Tibial nerve (tissue), 3 donors: ENCODE measurements at regions not wholly inside any gene's neighbourhood (a gene's known extent, or its start where the extent isn't known, plus 50 kb on each side); places are given as distances from the start of the nearest gene placed in this dataset.

Experiments used
- CTCF ChIP-seq, 5 experiments: fragments of 200-600 bp in 3 of 5; fragments of 450-650 bp in 2 of 5; sonication (generic) in 3 of 5; IDR thresholded peaks; one replicate each; pipeline ENCODE4 v1.5.1; 2016 to 2019; ENCODE audit warnings: antibody characterized with exemption in 5 of 5, mild to moderate bottlenecking in 3 of 5, moderate library complexity in 2 of 5
- POLR2A ChIP-seq, 2 donors: fragments of 450-650 bp; IDR thresholded peaks; one replicate each; pipeline ENCODE4 v1.6.1; 2017; ENCODE audit warnings: antibody characterized with exemption in 2 of 2, mild to moderate bottlenecking in 2 of 2, moderate library complexity in 2 of 2

GRCh38 chr12:13583630-13584029 is 387.1 kb downstream of the EMP1 start:
- TF ChIP-seq CTCF (IDR thresholded peaks at IDR 0.05) (no peak), POLR2A (IDR thresholded peaks at IDR 0.05) (no peak)
